H1 (cell line): ENCODE measurements at regions not wholly inside any gene's neighbourhood (a gene's known extent, or its start where the extent isn't known, plus 50 kb on each side); places are given as distances from the start of the nearest gene placed in this dataset.

ENCODE experiments used
- CTCF ChIA-PET: fragments of 300-600 bp; sonication (Branson Sonifier 250); formaldehyde crosslinking; loops from one replicate; lab custom pipeline; 2021; ENCODE audit not compliant: partially characterized antibody; lab: Charles Lee
- POLR2A ChIA-PET: fragments of 300-600 bp; sonication (Branson Sonifier 250); formaldehyde crosslinking; loops from one replicate; lab custom pipeline; 2021; ENCODE audit warnings: inconsistent platforms; ENCODE audit not compliant: partially characterized antibody; lab: Charles Lee
- DNase-seq, 2 experiments: peaks; one replicate each; pipeline versions ENCODE4 v3.0.0 to v3.0.0-alpha.2; 2010 to 2022; ENCODE audit warnings: low spot score in 2 of 2, low read depth in 1 of 2, mixed read lengths in 1 of 2
- FAIRE-seq: peaks from 2 replicates; lab custom pipeline; 2011; peaks lifted over from hg19 to GRCh38; lab: Jason Lieb, UNC
- H2AFZ ChIP-seq: 2 replicates; pipeline ENCODE4 v1.8.1; 2012; ENCODE audit warnings: low read length, inconsistent platforms
- H2AK5ac ChIP-seq: 2 replicates; pipeline ENCODE4 v1.6.1; 2013; ENCODE audit warnings: low read depth, low read length
- H2BK120ac ChIP-seq: replicated peaks from 2 replicates; pipeline ENCODE3; 2013; ENCODE audit warnings: low read depth, low read length, inconsistent platforms
- H2BK12ac ChIP-seq: 2 replicates; pipeline ENCODE4 v1.6.1; 2013; ENCODE audit warnings: low read depth, low read length
- H2BK15ac ChIP-seq: 2 replicates; pipeline ENCODE4 v1.6.1; 2013; ENCODE audit warnings: low read length
- H2BK20ac ChIP-seq: 2 replicates; pipeline ENCODE4 v1.6.1; 2013; ENCODE audit warnings: low read length
- H2BK5ac ChIP-seq: 2 replicates; pipeline ENCODE4 v1.6.1; 2013; ENCODE audit warnings: low read depth, low read length
- H3K14ac ChIP-seq: 2 replicates; pipeline ENCODE4 v1.6.1; 2013; ENCODE audit warnings: inconsistent platforms; ENCODE audit not compliant: insufficient read length
- H3K18ac ChIP-seq: 2 replicates; pipeline ENCODE4 v1.6.1; 2013; ENCODE audit warnings: low read length; ENCODE audit errors: extremely low read depth
- H3K23ac ChIP-seq: 2 replicates; pipeline ENCODE4 v1.6.1; 2013; ENCODE audit warnings: inconsistent platforms; ENCODE audit not compliant: insufficient read length
- H3K23me2 ChIP-seq: 2 replicates; pipeline ENCODE4 v1.6.1; 2013; ENCODE audit warnings: low read depth, low read length
- H3K27ac ChIP-seq: 2 replicates; pipeline ENCODE4 v1.6.1; 2011; ENCODE audit warnings: low read depth, low read length, inconsistent platforms
- H3K27me3 ChIP-seq, 4 experiments: replicated peaks in 1 of 4; 1 replicate in 1 of 4; 2 replicates in 3 of 4; pipeline versions ENCODE4 v1.6.1 to v1.8.1; 2011 to 2013; ENCODE audit warnings: low read length in 3 of 4, mild to moderate bottlenecking in 3 of 4, inconsistent platforms in 2 of 4, mixed read lengths in 2 of 4, moderate library complexity in 1 of 4; ENCODE audit not compliant: control insufficient read depth in 3 of 4, insufficient read depth in 3 of 4; ENCODE audit errors: extremely low read depth in 1 of 4
- H3K36me3 ChIP-seq, 4 experiments: 2 replicates each; pipeline versions ENCODE4 v1.6.1 to v1.8.1; 2011 to 2013; ENCODE audit warnings: mild to moderate bottlenecking in 4 of 4, low read length in 3 of 4, moderate library complexity in 2 of 4, control low read depth in 1 of 4, inconsistent platforms in 1 of 4; ENCODE audit not compliant: insufficient read depth in 4 of 4, control insufficient read depth in 2 of 4
- H3K4ac ChIP-seq: replicated peaks from 2 replicates; pipeline ENCODE3; 2013; ENCODE audit warnings: low read length, low read depth, mixed read lengths, inconsistent platforms; ENCODE audit not compliant: insufficient read length
- H3K4me1 ChIP-seq, 4 experiments: replicated peaks in 1 of 4; 1 replicate in 1 of 4; 2 replicates in 3 of 4; pipeline versions ENCODE4 v1.6.1 to v1.8.1; 2011 to 2013; ENCODE audit warnings: low read length in 3 of 4, inconsistent platforms in 2 of 4, mixed read lengths in 1 of 4; ENCODE audit not compliant: insufficient read depth in 4 of 4, control insufficient read depth in 3 of 4
- H3K4me2 ChIP-seq, 2 experiments: 2 replicates each; pipeline versions ENCODE4 v1.6.1 to v1.8.1; 2011 to 2013; ENCODE audit warnings: low read depth in 2 of 2, low read length in 2 of 2, control low read depth in 1 of 2, inconsistent platforms in 1 of 2, mild to moderate bottlenecking in 1 of 2; ENCODE audit not compliant: insufficient read depth in 1 of 2
- H3K4me3 ChIP-seq, 4 experiments: fragments of 200-600, 300-600 bp in 1 of 4; sonication (generic), shearing (Covaris generic), sonication (Bioruptor Twin) in 1 of 4; 2 replicates each; pipeline versions ENCODE4 v1.5.1 to v1.8.1; 2011 to 2016; ENCODE audit warnings: low read length in 4 of 4, low read depth in 3 of 4, control low read depth in 2 of 4, inconsistent platforms in 2 of 4, mild to moderate bottlenecking in 2 of 4, mixed read lengths in 1 of 4, moderate library complexity in 1 of 4; ENCODE audit not compliant: insufficient read depth in 2 of 4; ENCODE audit errors: extremely low read depth in 1 of 4
- H3K56ac ChIP-seq: replicated peaks from 2 replicates; pipeline ENCODE3; 2013; ENCODE audit warnings: low read depth, mild to moderate bottlenecking, mixed read lengths, low read length, inconsistent platforms; ENCODE audit not compliant: insufficient read length
- H3K79me1 ChIP-seq: 2 replicates; pipeline ENCODE4 v1.6.1; 2013; ENCODE audit warnings: low read depth, low read length, control low read depth
- H3K79me2 ChIP-seq, 2 experiments: 2 replicates each; pipeline versions ENCODE4 v1.6.1 to v1.8.1; 2012 to 2013; ENCODE audit warnings: low read length in 2 of 2, mild to moderate bottlenecking in 2 of 2, inconsistent platforms in 1 of 2; ENCODE audit not compliant: insufficient read depth in 2 of 2, control insufficient read depth in 1 of 2
- H3K9ac ChIP-seq, 4 experiments: replicated peaks in 1 of 4; 1 replicate in 1 of 4; 2 replicates in 3 of 4; pipeline versions ENCODE4 v1.6.1 to v1.8.1; 2011 to 2013; ENCODE audit warnings: low read depth in 3 of 4, low read length in 3 of 4, control low read depth in 2 of 4, mild to moderate bottlenecking in 2 of 4, moderate library complexity in 2 of 4, inconsistent platforms in 1 of 4; ENCODE audit errors: extremely low read depth in 1 of 4
- H3K9me3 ChIP-seq, 2 experiments: 2 replicates each; pipeline versions ENCODE4 v1.6.1 to v1.8.1; 2012 to 2013; ENCODE audit warnings: mild to moderate bottlenecking in 2 of 2, moderate library complexity in 2 of 2, control low read depth in 1 of 2, inconsistent platforms in 1 of 2, low read depth in 1 of 2, low read length in 1 of 2, mixed read lengths in 1 of 2; ENCODE audit not compliant: insufficient read depth in 2 of 2
- H4K20me1 ChIP-seq, 2 experiments: replicated peaks in 1 of 2; 2 replicates each; pipeline versions ENCODE3 to v1.8.1; 2011 to 2013; ENCODE audit warnings: inconsistent platforms in 2 of 2, low read length in 2 of 2, mild to moderate bottlenecking in 1 of 2; ENCODE audit not compliant: insufficient read depth in 2 of 2, control insufficient read depth in 1 of 2
- H4K5ac ChIP-seq: 2 replicates; pipeline ENCODE4 v1.6.1; 2013; ENCODE audit warnings: low read length, low read depth, mixed read lengths, inconsistent platforms; ENCODE audit not compliant: insufficient read length
- H4K8ac ChIP-seq: 2 replicates; pipeline ENCODE4 v1.8.0; 2013; ENCODE audit warnings: mild to moderate bottlenecking, moderate library complexity, low read length, inconsistent platforms; ENCODE audit not compliant: insufficient read depth; ENCODE audit errors: extremely low read depth
- H4K91ac ChIP-seq: replicated peaks from 2 replicates; pipeline ENCODE3; 2013; ENCODE audit warnings: low read length, mixed read lengths, inconsistent platforms; ENCODE audit not compliant: insufficient read length
- ASH2L ChIP-seq: fragments of 200-600, 300-600 bp; sonication (generic); IDR thresholded peaks from one replicate; pipeline ENCODE4 v1.7.1; 2017; ENCODE audit warnings: low read length
- BRCA1 ChIP-seq: IDR thresholded peaks from 2 replicates; pipeline ENCODE4 v1.6.1; 2012; ENCODE audit warnings: low read depth, low read length, improper control_type of control experiment
- CHD2 ChIP-seq: IDR thresholded peaks from 2 replicates; pipeline ENCODE4 v1.6.1; 2012; ENCODE audit warnings: low read length, improper control_type of control experiment
- KDM1A ChIP-seq: fragments of 200-600, 300-600 bp; sonication (generic); IDR thresholded peaks from 2 replicates; pipeline ENCODE4 v1.7.1; 2016; ENCODE audit warnings: mild to moderate bottlenecking, low read length, borderline replicate concordance
- RFX5 ChIP-seq: IDR thresholded peaks from 2 replicates; pipeline ENCODE4 v1.6.1; 2011; ENCODE audit warnings: low read depth, low read length, improper control_type of control experiment, borderline replicate concordance
- SP4 ChIP-seq: IDR thresholded peaks from 2 replicates; pipeline ENCODE4 v1.6.1; 2012; ENCODE audit warnings: low read length, inconsistent platforms
- TEAD4 ChIP-seq: IDR thresholded peaks from 2 replicates; pipeline ENCODE4 v1.6.1; 2012; ENCODE audit warnings: low read depth, low read length, inconsistent platforms, mixed read lengths

GRCh38 chr1:208791456-208791855 lies 547.3 kb upstream of the PLXNA2 start:
- Histone ChIP-seq H4K5ac (no peak overlapping the region), H3K4me2 (no peak overlapping the region), H4K91ac (no peak overlapping the region), H3K79me2 (no peaks in the 10 kb centered on the region), H2BK5ac (no peak overlapping the region), H2BK120ac (no peak overlapping the region), H3K4me1 (peaks cover 0 to 12% (median 6%) of the 10 kb centered on the region in 4 experiments; a peak in 4 of 7 replicates), H3K18ac (no peak overlapping the region), H3K23me2 (no peaks in the 10 kb centered on the region), H4K8ac (no peak overlapping the region), H3K27me3 (no peaks in the 10 kb centered on the region), H2BK12ac (no peak overlapping the region), H2BK20ac (no peak overlapping the region), H3K23ac (no peak overlapping the region), H3K4ac (no peak overlapping the region), H2AK5ac (no peak overlapping the region), H2BK15ac (no peak overlapping the region), H3K9me3 (no peaks in the 10 kb centered on the region), H3K27ac (no peak overlapping the region), H3K56ac (no peak overlapping the region), H4K20me1 (no peaks in the 10 kb centered on the region), H2AFZ (peak overlapping the region; percentile 72), H3K4me3 (no peak overlapping the region), H3K79me1 (no peaks in the 10 kb centered on the region), H3K14ac (no peak overlapping the region), H3K9ac (no peak overlapping the region), H3K36me3 (no peaks in the 10 kb centered on the region)
- ChIA-PET POLR2A (no interaction called here), CTCF (interaction anchor here (1.2 kb wide), 1 partner anchor 139 kb away, joined by 3 read pairs; no protein-coding TSS in a partner anchor)
- DNase-seq (no peak), FAIRE-seq (no peak)
- no peak for TF ChIP-seq TEAD4
- TF ChIP-seq ASH2L = no peak
- TF ChIP-seq KDM1A = no peak
- TF ChIP-seq CHD2 = no peak
- no peak for TF ChIP-seq RFX5
- TF ChIP-seq BRCA1 = no peak
- no peak for TF ChIP-seq SP4
